HG02884 (cell line): ENCODE measurements at regions not wholly inside any gene's neighbourhood (a gene's known extent, or its start where the extent isn't known, plus 50 kb on each side); places are given as distances from the start of the nearest gene placed in this dataset.

Experiments
- ATAC-seq: cut with Tn5 transposase; IDR thresholded peaks from one replicate; pipeline ENCODE4 v1.9.1; 2021; ENCODE audit warnings: mild to moderate bottlenecking, moderate library complexity; ENCODE audit not compliant: unreplicated experiment

DNA sequence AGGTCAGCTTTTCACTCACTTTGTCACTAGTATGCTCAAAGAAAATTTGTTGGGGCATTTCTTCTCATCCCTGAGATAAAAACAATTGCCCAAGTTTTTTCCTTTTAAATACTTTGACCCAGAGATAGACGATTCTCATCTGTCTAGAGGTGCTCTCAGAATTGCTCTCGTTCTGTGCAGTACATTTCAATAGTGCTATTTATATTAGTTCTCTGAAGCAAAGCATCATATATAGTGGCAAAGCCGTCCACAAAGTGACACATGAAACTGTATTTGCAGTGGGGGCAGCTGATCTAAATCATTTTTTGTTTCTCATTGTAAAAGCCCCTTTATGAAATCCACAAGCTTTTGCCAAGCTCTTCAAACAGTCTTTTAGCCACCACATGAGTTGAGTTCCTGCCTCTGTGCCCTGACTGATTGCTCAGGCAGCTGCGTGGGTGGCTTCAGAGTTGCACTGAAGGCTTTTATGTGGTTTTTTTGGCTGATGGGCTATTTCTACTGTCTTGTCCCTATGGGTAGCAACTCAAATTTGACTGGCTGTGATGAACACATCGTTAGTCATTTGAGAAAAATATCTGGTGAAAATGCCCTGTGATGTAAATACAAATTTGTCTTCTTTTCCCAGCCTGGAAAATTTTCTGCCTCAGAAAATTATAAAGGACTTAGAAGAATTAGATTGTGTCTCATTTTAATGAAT, 119.1 kb upstream of the OTUD4 start:
- peak; percentile 98 for ATAC-seq

DNA sequence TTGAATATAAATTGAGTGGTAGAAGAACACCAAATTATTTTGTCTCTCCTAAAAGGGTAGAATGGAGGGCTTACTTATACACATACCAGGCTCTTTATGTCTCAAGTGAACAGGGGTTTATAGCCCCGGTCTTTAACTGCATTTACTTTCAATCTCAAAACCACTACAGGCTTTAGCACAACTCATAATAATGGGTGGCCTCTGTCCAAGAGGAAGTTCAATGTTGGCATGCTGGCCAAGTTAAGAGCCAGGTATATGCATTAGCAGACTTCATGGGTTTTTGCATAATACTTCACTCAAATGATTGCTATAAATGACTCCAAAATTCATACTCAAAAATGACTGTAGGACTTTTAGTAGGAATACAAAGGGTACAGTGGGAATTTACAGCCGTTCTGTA, 118.5 kb upstream of the OTUD4 start:
- peak; percentile 15 for ATAC-seq

DNA sequence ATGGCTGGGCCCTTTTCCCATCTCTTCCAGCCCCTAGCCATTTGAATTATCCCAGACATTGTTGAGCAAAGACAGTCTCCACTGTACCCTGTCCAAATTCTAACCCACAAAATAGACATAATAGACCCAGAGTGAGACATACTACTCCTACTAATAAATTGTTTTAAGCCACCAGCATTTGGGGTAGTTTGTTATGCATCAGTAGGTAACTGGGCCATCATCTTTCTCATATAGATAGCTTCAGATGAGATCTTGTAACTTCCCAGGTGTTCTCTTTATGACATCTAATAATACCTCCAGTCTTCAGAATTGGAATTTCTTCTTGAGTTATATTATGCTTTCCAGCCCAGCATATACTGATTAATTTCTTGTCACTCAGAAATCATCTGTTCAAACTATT, 117.2 kb upstream of the OTUD4 start:
- peak; percentile 26 for ATAC-seq

DNA sequence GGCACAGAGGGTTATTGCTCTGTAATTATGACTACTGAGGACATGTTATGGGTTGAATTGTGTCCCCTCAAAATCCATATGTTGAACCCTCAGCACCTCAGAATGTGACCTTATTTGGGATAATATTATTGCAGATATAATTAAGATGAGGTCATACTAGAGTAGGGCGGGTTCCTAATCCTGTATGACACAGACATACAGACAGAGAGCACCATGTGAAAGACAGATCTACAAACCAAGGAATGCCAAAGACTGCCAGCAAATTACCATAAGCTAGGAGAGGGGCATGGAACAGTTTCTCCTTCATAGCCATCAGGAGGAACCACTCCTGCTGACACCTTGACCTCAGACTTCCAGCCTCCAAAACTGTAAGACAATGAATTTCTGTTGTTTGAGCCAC, 115.2 kb upstream of the OTUD4 start:
- no peak for ATAC-seq

DNA sequence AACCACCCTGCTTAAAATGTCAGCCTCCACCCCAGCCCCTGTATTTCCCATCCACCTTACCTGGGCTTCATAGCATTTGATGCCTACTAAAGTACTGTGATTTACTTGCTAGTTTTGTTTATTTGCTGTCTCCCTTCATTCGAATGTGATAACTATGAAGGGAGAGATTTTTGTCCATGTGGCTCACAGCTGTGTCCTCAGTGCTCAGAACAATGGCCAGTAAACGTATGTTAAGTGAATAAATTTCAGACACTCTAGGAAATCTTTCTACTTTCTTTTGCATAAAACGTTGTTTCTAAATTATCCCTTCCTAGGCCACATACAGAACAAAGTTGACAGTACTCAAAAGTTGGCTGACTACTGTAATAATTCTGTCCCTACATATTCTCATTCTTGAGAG, 114.7 kb upstream of the OTUD4 start:
- ATAC-seq = no peak

DNA sequence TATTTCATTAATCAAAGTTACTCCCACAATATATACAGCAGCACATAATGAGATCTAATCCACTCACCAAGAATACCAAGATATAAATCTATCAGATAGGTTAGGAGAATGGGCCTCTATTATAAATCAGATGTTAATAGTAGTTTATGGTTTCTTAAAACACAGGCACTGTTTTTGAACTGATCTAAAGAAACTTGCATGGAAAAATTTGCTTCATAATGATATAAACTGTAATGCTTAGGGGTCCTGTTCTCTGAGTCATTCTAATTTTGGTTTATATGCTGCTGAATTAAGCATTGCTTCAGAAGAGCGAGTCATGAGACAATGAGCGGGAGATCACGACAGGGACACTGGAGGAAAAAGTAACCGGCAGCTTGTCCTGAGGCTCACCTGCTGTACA, 113.3 kb upstream of the OTUD4 start:
- no peak for ATAC-seq

DNA sequence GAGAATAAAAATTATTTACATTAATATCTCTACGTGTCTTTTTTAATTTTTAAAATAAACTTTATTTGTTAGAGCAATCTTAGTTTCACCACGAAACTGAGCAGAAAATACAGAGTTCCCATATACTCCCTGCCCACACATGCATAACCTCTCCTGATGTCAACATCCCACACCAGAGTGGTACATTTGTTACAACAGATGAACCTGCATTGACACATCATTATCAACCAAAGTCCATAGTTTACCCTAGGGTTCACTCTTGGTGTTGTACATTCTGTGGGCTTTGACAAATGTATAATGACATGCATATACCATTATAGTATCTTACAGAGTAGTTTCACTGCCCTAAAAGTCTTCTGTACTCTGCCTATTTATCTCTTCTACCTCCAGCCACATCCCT, 110.6 kb upstream of the OTUD4 start:
- ATAC-seq = no peak

DNA sequence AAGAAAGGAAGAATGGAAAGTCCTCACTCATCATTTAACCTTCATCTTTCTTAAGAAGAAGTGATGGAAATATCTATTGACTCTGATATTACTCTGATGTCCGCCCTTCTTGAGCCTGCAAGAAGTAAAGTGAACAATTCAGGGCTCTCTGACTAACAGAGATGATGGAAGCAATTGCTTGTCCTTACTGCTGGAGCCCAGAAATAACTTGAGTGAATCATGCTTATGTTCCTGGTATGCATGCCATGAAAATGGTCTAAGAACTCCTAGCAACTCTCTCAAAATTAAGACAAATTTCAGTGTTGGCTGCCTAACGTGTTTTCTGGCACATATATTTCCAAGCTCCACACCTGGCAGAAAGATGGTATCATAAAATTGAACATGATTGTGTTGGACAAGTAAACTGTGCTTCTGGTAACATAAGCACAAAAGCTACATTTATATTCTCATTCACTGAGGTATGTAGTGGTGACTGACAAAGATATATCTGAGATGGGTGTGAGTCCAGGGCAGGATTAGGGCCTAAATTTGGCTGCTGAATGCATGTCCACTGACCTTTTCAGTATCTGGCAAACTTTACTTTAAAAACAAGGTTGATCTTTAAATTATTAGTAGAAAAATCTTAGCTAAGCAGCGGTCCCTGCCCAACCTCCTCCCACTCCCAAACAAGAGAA, 109.2 kb upstream of the OTUD4 start:
- ATAC-seq = no peak

DNA sequence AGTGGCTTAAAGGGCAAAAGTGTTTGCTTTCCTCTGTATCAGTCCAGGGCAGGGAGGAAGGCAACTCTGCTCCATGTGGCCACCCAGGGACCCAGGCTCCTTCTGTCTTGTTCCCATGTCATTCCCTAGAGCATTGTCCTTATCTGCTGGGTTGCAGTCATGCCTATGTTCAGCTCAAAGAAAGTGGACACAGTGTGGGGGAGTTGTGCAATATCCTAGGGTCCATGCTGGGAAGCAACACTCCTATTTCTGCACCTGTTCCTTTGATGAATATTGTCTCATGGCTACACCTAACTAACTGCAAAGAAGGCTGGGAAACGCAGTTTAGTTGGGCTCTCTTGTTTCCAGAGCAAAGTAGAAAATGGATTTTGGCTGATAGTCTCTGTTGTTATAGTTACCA, 107.0 kb upstream of the OTUD4 start:
- no peak for ATAC-seq

DNA sequence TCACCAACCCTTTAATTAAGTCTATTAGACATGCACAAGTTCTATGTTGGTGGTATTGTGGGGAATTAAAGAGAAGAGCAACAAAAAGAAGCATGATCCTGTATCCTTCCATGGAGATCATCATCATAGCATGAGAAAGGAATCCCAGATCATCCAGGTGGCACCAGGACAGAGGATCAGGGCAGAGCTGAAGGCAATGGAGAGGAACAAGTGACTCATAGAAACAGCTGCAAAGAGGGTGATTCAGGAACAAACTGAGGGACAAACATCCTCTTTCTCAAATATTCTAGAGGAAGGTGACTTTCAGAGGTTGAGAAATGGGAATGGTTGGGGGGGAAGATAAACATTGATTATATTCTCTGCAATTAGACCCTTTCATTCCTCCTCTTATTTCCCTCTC, 105.5 kb upstream of the OTUD4 start:
- ATAC-seq = no peak

DNA sequence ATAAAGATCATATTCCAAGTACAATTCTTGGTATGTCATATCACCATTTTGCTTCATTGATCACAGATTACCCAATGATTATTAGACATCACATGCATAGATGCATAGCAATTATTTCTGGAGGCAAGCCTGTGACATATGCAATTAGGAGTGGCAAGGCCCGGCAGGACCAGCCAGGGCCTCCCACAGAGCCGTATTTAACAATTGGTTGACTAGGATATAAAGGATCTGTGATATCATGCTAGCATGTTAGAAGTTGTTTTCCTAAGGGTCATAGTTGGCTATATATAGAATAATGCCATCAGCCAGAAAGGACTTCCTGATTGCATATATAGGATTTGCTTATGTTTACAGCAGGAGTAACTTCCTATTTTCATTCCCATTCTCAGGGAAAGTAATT, 103.5 kb upstream of the OTUD4 start:
- no peak for ATAC-seq

DNA sequence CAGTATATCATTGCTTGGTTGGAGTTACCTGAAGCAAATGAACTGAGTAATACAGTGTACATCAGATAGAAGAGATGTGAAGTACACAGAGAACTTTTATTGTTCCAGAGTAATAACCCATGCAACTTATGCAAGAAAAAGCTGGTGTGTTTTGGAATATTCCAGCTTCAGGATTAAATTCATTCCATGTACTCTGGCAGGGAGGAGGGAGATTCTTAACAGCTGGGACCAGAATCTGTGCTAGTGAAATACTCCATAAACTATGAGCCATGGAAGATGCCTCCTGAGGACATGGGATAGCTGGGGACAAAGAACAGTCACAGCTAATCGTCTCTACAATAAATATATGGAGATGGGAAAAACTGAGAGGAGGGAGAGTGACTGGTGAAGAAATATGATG, 101.6 kb upstream of the OTUD4 start:
- no peak for ATAC-seq

DNA sequence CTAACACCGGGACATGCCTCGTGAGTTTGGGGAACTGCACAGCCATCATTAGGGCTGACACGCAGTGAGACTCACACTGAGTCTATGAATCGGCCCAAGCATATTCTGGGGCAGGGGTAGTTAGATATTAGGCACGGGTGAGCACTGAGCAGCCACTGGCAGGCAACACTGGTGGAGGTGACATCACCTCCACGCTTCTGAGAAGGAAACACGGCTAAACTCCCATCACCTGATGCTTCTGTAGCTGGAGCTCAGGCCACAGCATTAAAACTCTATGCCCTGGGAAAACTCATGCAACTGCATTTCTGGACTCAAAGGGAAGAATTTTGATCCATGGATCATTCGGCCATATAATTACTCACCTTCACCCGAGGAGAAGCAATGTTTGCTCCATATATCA, 100.8 kb upstream of the OTUD4 start:
- no peak for ATAC-seq

DNA sequence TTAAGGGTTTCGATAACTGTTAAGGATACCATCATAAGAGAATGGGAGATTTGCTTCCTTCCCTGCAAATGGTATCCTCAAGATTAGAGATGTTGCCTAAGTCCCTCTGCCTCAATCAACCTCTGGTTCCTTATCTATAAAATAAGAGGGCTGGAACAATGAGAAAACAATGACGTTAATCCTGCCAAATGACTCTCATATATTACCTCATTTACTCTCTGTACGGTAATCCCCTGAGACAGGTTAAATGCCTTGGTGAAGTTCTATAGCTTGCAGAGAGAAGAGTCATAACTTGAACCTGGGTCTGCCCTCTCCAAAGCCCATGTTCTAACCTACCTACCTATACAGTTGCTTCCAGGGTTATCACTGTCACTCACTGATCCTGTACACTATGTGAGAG, 100.2 kb upstream of the OTUD4 start:
- no peak for ATAC-seq

DNA sequence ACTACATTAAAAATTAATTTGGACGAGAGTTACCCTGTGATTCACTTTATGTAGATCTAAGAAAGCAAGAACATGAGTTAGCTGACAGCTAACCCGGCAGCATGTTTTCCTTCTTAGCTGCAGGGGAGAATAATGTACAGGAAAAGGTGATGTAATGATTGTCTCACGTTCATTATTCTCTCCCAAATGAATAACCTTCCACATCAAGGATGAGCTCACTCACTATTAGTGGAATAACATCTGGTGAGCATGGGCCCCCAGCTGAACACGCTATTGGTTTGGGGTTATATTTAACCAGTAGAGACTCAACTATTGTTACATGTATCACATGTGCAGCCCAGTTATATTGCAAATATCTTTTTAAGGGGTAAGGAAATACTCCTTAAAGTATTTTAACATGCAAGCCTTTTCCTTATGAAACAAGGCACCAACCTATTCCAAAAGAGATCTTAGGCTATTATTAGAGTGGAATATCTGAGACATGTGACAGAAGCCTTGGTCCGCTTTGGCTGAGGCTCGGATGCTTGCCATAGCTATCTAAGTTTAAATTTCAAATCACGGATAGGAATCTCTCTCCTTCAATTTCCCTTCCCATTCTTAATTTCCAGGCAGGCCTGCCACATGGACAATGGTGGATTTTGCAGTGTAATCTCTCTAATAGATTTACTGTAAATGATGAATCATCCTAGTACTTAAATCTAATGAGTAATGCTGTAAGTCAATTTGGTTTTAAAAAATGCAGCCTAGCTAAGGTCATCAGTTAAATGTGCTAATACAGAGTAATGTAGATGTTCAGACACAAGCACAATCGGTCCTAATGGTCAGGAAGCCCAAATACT, 99.0 kb upstream of the OTUD4 start:
- no peak for ATAC-seq

DNA sequence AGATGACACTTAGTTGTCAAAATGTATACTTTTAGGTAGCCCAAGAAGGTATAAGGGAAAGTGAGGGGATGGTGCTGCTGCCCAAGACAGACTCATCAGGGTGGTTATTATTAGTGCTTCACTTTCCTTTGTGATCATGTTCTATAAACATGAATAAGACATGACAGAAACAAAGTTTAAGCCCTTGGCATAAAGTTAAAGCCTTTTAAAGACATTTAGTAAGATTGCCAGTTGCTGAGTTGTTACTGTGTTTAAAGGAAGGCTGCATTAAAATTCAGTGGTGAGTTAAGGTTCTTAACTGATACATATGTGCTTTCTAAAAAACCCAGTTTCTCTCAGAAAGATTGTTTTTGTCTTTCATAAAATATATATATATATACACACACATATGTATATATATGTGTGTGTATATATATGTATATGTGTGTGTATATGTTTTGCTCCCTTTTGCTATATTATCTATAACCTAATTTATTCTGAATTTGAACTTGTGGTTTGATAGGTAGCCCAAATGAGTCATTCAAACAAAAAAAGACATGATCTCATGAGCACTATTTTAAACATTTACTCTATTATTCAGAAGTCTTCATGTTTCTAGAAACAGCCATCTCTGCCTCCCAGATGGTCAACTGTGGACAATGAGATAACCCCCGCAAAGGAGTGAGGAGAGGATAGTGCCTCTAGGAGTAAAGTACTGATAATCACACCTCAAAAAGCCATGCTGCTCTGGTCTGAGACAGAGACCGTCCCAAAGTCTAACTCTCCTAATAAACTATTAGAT, 98.1 kb upstream of the OTUD4 start:
- no peak for ATAC-seq

DNA sequence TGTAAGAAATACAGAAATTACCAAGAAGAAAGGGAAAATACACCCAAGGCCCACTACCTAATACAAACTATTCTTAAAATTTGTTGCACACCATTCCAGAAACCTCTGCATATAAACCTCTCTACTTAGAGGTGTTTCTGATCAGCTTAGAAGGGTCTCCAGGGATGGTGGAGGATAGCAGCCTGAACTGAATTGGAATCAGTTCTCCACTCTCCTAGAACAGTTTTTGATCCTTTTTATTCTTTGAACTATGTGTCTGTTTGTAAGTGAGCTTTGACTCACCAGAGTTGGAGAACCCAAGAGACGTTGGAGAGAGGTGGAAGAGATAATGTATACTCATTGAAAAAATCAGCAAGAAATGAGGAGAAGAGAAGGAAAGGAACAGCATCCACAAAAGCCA, 96.6 kb upstream of the OTUD4 start:
- ATAC-seq = no peak

DNA sequence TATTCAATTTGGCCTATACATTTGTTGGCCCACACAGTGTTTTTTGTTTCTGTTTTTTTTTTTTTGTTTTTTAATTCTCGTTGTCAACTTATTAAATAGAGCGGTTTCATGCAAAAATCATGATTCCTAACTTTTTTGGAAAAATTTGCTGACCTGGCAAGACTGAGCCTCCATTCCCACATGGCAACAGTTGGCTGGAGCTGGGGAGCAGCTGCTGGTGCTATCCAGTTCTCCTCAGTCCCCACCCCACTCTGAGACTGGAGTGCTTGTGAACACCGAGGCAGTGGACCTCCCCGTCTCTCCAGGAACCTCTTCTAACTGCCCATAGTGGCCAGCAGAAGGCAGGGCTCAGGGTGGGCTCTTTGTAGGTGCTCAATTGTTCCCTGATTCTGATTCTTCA, 95.7 kb upstream of the OTUD4 start:
- no peak for ATAC-seq

DNA sequence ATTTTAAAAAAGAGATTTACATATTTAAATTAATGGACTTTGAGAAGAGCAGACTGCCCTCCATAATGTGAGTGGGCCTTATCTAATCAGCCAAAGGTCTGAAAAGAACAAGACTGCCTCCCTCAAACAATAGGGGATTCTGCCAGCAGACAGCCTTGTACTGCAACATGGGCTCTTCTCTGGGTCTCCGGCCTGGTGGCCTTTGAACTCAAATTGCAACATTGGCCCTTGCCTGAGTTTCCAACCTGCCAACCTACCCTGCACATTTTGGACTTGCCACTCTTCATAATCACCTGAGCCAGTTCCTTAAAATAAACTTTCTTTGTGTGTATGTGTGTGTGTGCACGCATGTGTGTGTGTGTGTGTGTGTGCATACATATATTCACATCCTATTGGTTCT, 90.8 kb upstream of the OTUD4 start:
- ATAC-seq = no peak

DNA sequence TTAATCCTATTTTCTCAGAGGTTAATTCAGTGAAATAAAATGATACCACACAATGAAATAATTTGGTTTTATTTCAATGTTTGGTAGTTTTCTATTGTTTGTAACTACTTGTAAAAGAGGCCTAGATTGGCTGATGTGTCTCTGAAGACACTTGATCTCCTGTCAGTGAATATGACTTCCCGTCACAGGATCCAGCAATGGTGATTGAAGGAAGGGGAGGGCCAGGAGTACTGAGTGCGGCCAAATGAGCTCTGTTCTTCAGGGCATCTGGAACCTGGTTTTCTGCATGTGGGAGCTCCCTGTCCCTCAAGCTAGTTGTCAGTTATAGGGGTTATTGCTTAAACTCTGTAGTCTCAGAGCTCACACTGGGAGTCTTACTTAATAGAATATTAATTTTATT, 86.5 kb upstream of the OTUD4 start:
- no peak for ATAC-seq

DNA sequence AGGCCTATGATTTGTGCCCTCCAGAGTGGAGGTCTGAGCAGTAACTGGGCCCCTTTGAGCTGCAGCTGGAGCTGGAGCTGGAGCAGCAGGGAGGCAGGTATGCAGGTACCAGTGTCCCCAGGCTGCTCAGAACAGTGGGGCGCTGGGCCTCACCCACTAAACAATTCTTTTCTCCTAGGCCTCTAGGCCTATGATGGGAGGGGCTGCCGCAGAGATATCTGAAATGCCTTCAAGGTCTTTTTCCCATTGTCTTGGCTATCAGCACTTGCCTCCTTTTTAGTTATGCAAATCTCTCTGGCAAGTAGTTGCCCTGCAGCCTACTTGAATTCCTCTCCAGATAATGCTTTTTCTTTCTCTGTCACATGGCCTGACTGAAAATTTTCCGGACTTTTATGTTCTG, 79.7 kb upstream of the OTUD4 start:
- no peak for ATAC-seq
